Natural killer cell treated with Interleukin-12 subunit alpha and Interleukin-12 subunit beta and Interleukin-15 and Interleukin-18, amount 100 ng/mL, for 72 hours (primary cell): ENCODE measurements at regions not wholly inside any gene's neighbourhood (a gene's known extent, or its start where the extent isn't known, plus 50 kb on each side); places are given as distances from the start of the nearest gene placed in this dataset.

Source experiments
- ATAC-seq, 2 donors: fragments of 150-1000 bp; cut with Tn5 transposase in 1 of 2; sonication (Bioruptor Pico), chemical (Tn5 transposase) in 1 of 2; 2 replicates each; pipeline ENCODE4 v1.10.0; 2021
- DNase-seq: peaks from one replicate; pipeline ENCODE4 v3.0.0; 2022; ENCODE audit warnings: low spot score
- H3K27ac Mint-ChIP-seq, 2 donors: 1 replicate in 1 of 2; 2 replicates in 1 of 2; pipeline ENCODE4 v1.8.0; 2022; ENCODE audit warnings: mixed read lengths in 2 of 2, mild to moderate bottlenecking in 1 of 2, moderate library complexity in 1 of 2
- H3K27me3 Mint-ChIP-seq, 2 donors: 1 replicate in 1 of 2; 2 replicates in 1 of 2; pipeline ENCODE4 v1.8.0; 2022; ENCODE audit warnings: mixed read lengths in 2 of 2
- H3K36me3 Mint-ChIP-seq: one replicate; pipeline ENCODE4 v1.8.0; 2022; ENCODE audit warnings: mixed read lengths
- H3K4me1 Mint-ChIP-seq, 2 donors: 1 replicate in 1 of 2; 2 replicates in 1 of 2; pipeline ENCODE4 v1.8.0; 2022; ENCODE audit warnings: low read depth in 2 of 2, mixed read lengths in 2 of 2, mild to moderate bottlenecking in 1 of 2
- H3K4me3 Mint-ChIP-seq: one replicate; pipeline ENCODE4 v1.8.0; 2022; ENCODE audit warnings: mixed read lengths
- H3K9me3 Mint-ChIP-seq: 2 replicates; pipeline ENCODE4 v1.8.0; 2022; ENCODE audit warnings: mixed read lengths

- no peak for ATAC-seq
- no peak for DNase-seq
- peaks cover 14% of the 10 kb centered on the region for H3K9me3 Mint-ChIP-seq
- H3K4me1 Mint-ChIP-seq = no peaks in the 10 kb centered on the region
- no peak overlapping the region for H3K4me3 Mint-ChIP-seq
- no peaks in the 10 kb centered on the region for H3K27me3 Mint-ChIP-seq
- H3K36me3 Mint-ChIP-seq = peaks cover 5% of the 10 kb centered on the region
- H3K27ac Mint-ChIP-seq = no peak overlapping the region
These were observed 188.9 kb upstream of the FOXG1 start for GRCh38 chr14:28577711-28578131.

DNA sequence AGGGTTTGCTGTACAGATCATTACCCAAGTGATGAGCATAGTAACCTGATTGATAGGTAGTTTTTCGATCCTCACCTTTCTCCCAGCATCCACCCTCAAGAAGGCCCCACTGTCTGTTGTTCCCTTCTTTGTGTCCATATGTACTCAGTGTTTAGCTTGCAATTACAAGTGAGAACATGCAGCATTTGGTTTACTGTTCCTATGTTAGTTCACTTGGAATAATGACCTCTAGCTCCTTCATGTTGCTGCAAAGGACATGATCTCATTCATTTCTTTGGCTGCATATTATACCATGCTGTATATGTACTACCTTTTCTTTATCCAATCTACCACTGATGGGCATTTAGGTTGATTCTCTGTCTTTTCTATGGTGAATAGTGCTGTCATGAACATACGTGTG, 181.6 kb upstream of the FOXG1 start:
- H3K4me3 Mint-ChIP-seq = no peak overlapping the region
- ATAC-seq = no peak
- peaks cover 16% of the 10 kb centered on the region for H3K36me3 Mint-ChIP-seq
- peaks cover 19% of the 10 kb centered on the region for H3K9me3 Mint-ChIP-seq
- H3K27ac Mint-ChIP-seq = no peak overlapping the region
- DNase-seq = no peak
- no peaks in the 10 kb centered on the region for H3K4me1 Mint-ChIP-seq
- no peaks in the 10 kb centered on the region for H3K27me3 Mint-ChIP-seq

- H3K9me3 Mint-ChIP-seq = peaks cover 15% of the 10 kb centered on the region
- H3K4me3 Mint-ChIP-seq = no peak overlapping the region
- H3K27ac Mint-ChIP-seq = no peak overlapping the region
- ATAC-seq = no peak
- H3K36me3 Mint-ChIP-seq = peaks cover 13% of the 10 kb centered on the region
- H3K27me3 Mint-ChIP-seq = no peaks in the 10 kb centered on the region
- no peak for DNase-seq
- H3K4me1 Mint-ChIP-seq = no peaks in the 10 kb centered on the region
These were observed 176.8 kb upstream of the FOXG1 start for GRCh38 chr14:28589792-28590191.

DNA sequence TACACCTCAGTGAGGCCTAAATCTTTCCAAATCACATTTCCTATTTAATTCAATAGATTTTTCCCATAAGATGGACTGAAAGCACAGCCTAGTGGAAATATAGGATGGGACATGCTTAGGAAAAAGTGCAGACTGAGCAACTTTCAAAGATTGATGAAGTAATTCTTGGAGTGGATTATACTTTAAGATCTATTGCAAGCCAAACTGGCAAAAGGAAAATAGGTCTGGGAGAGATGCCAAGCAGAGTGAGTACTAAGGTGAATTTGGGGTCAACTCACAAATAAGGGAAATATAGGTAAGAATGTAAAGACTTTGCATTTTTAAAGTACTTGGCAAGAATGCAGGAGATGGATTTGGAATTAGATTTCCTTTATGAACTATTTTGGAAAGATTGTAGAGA, 170.2 kb upstream of the FOXG1 start:
- H3K4me1 Mint-ChIP-seq = no peaks in the 10 kb centered on the region
- DNase-seq = no peak
- no peaks in the 10 kb centered on the region for H3K27me3 Mint-ChIP-seq
- peaks cover 3% of the 10 kb centered on the region for H3K9me3 Mint-ChIP-seq
- no peak overlapping the region for H3K27ac Mint-ChIP-seq
- peaks cover 4% of the 10 kb centered on the region for H3K36me3 Mint-ChIP-seq
- no peak overlapping the region for H3K4me3 Mint-ChIP-seq
- no peak for ATAC-seq

DNA sequence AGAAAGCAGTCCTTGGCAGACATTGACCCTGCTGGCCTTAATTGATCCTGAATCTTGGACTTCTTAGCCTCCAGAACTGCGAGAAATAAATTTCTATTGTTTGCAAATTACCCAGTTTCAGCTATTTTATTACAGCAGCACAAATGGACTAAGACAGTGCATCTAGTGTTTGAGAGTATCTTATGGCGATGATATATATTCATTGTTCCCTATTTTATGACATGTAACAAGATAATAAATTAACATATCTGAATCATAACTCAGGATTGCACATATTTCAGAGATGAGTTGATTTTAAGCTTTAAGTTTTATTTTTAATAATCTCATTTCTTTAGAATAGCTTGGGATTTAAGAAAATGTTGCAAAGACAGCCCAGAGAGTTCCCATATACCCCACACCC, 167.4 kb upstream of the FOXG1 start:
- Mint-ChIP-seq H3K36me3 (peaks cover 4% of the 10 kb centered on the region), H3K27ac (no peak overlapping the region), H3K4me1 (no peaks in the 10 kb centered on the region), H3K4me3 (no peak overlapping the region), H3K9me3 (peaks cover 7% of the 10 kb centered on the region), H3K27me3 (no peaks in the 10 kb centered on the region)
- ATAC-seq (no peak), DNase-seq (no peak)

- Mint-ChIP-seq H3K36me3 (peaks cover 4% of the 10 kb centered on the region), H3K9me3 (peaks cover 7% of the 10 kb centered on the region), H3K27ac (no peak overlapping the region), H3K27me3 (no peaks in the 10 kb centered on the region), H3K4me3 (no peak overlapping the region), H3K4me1 (no peaks in the 10 kb centered on the region)
- ATAC-seq = no peak
- DNase-seq = no peak
These were observed 167.0 kb upstream of the FOXG1 start for GRCh38 chr14:28599605-28600004.

GRCh38 chr14:28603606-28604005, 163.0 kb upstream of the FOXG1 start:
- no peaks in the 10 kb centered on the region for H3K36me3 Mint-ChIP-seq

DNA sequence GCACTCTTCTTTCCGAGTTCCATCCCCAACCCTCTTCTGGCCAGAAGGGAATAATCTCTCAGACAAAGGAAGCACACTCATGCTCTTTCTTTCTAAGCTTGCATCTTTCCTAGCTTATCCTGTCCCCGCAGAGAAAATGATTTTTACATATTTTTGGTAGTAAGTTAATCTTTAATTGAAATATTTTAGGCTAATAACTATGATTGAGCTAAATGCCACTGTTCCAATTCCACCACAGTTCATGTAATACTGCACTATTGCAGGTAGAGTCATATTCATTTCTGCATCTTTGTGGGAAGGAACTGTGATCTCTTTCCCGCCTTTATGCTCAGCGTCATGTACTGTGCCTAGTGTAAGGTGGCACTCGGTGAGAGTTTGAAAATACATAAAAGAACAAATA, 158.9 kb upstream of the FOXG1 start:
- H3K36me3 Mint-ChIP-seq = no peaks in the 10 kb centered on the region
- H3K27ac Mint-ChIP-seq = no peak overlapping the region
- no peaks in the 10 kb centered on the region for H3K27me3 Mint-ChIP-seq
- H3K4me1 Mint-ChIP-seq = no peaks in the 10 kb centered on the region
- H3K9me3 Mint-ChIP-seq = peaks cover 1% of the 10 kb centered on the region
- ATAC-seq (no peak), DNase-seq (no peak)
- H3K4me3 Mint-ChIP-seq = no peak overlapping the region

More at GRCh38 chr14:28603606-28604005, 163.0 kb upstream of the FOXG1 start:
- ATAC-seq (no peak), DNase-seq (no peak)
- H3K27me3 Mint-ChIP-seq = no peaks in the 10 kb centered on the region
- H3K9me3 Mint-ChIP-seq = peaks cover 4% of the 10 kb centered on the region
- H3K4me1 Mint-ChIP-seq = no peaks in the 10 kb centered on the region
- H3K27ac Mint-ChIP-seq = no peak overlapping the region
- no peak overlapping the region for H3K4me3 Mint-ChIP-seq

GRCh38 chr14:28608443-28608842, 158.1 kb upstream of the FOXG1 start:
- Mint-ChIP-seq H3K9me3 (no peaks in the 10 kb centered on the region), H3K36me3 (no peaks in the 10 kb centered on the region)

DNA sequence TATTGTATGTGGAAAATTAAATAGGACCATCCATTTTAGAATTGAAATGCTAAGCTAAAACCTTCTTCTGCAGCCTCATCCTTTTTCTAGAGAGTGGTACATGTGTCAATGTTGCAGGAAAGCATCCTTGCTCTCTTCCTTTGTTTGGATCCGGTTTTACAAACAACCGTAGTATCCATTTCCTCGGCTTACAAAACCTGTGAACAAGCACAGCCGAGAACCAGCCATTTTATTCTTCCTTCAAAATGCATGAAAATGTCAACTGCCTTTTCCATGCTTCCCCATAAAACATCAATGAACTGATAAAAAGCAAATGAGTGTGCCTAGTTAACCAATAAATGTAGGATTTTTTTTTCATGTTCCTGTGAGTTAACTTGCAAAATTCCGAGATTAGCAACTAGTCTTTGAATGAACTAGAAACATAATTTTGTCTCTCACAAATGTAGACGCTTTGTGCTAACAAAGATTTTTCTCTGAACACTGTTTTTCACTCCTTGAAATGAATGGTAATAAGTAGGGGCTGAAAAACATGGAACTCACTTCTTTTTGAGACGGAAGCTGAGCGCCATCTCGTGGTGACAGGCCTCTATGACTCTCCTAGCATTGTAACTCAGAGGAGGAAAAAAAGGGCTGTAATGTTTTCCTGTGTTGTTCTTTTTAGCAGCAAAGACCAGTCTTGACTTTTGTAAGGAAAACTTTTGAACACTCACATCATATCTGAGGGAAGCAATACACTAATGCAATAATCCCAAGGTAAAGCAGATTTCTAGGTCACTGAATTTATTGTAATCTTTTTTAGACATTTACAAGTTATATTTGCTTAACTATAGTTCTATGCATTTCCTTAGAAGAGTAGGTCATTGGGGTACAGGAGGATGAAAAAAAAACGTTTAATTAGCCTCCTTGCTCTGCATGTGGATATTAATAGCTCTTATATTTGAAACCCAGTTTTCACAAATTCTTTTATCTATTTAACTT, 157.4 kb upstream of the FOXG1 start:
- Mint-ChIP-seq H3K27me3 (no peaks in the 10 kb centered on the region), H3K9me3 (no peaks in the 10 kb centered on the region), H3K27ac (no peak overlapping the region), H3K36me3 (no peaks in the 10 kb centered on the region), H3K4me1 (no peaks in the 10 kb centered on the region), H3K4me3 (no peak overlapping the region)
- no peak for DNase-seq
- no peak for ATAC-seq

More at GRCh38 chr14:28608443-28608842, 158.1 kb upstream of the FOXG1 start:
- H3K4me1 Mint-ChIP-seq = no peaks in the 10 kb centered on the region
- no peak overlapping the region for H3K4me3 Mint-ChIP-seq
- ATAC-seq (no peak), DNase-seq (no peak)
- no peaks in the 10 kb centered on the region for H3K27me3 Mint-ChIP-seq
- H3K27ac Mint-ChIP-seq = no peak overlapping the region

- Mint-ChIP-seq H3K4me1 (no peaks in the 10 kb centered on the region), H3K36me3 (no peaks in the 10 kb centered on the region), H3K4me3 (no peak overlapping the region), H3K9me3 (peaks cover 4% of the 10 kb centered on the region), H3K27me3 (no peaks in the 10 kb centered on the region), H3K27ac (no peak overlapping the region)
- ATAC-seq (no peak), DNase-seq (no peak)
These were observed 154.2 kb upstream of the FOXG1 start for GRCh38 chr14:28612414-28612813.

DNA sequence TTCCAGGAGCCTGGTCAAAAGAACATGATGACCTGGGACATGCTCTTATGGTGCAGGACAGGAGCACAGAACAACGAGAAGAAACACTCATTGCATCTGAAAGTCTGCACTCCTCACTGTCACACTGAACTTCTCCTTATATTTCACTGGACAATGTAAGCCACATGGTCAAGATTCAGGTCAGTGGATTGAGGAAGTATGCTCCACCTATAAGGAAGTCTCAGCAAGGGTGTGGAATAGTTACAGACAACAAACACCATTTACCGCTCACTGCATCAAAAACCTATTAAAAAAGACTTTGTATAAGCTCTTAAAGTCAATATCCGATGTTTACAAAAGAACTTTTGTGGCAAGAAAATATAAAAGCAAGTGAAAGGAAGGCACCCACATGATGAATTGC, 153.1 kb upstream of the FOXG1 start:
- peaks cover 4% of the 10 kb centered on the region for H3K9me3 Mint-ChIP-seq
- H3K27me3 Mint-ChIP-seq = no peaks in the 10 kb centered on the region
- ATAC-seq = no peak
- H3K4me3 Mint-ChIP-seq = no peak overlapping the region
- DNase-seq = no peak
- no peak overlapping the region for H3K27ac Mint-ChIP-seq
- H3K4me1 Mint-ChIP-seq = no peaks in the 10 kb centered on the region
- H3K36me3 Mint-ChIP-seq = no peaks in the 10 kb centered on the region

- DNase-seq (no peak), ATAC-seq (no peak)
- H3K27me3 Mint-ChIP-seq = no peaks in the 10 kb centered on the region
- H3K4me3 Mint-ChIP-seq = no peak overlapping the region
- no peaks in the 10 kb centered on the region for H3K4me1 Mint-ChIP-seq
- no peak overlapping the region for H3K27ac Mint-ChIP-seq
- peaks cover 9% of the 10 kb centered on the region for H3K9me3 Mint-ChIP-seq
- H3K36me3 Mint-ChIP-seq = peaks cover under 1% of the 10 kb centered on the region
These were observed 139.8 kb upstream of the FOXG1 start for GRCh38 chr14:28626780-28627179.

DNA sequence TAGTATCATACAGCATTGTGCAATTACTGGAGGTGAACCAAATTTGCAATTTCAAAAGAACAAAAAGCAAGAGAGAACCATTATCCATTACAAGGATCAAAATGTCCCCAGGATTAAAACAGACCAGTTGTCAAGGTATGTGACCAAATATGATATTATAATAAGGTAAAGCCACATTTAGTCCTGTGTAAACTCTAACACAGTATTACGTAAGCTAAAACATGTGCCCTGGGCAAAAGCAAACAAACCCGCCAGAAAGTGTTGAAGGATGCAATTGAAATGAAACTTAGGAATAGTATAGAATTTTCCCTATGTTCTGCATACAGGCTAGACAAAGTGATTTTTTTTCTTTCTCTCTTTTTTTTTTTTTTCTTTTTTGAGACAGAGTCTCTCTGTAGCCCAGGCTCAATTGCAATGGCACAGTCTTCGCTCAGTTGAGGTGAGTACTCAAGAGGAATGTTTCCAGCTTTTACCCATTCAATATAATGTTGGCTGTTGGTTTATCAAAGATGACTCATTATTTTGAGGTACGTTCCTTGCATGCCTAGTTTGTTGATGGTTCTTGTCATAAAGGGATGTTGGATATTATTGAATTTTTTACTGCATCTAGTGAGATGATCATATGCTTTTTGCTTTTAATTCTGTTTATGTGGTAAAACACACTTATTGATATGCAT, 137.1 kb upstream of the FOXG1 start:
- peaks cover 5% of the 10 kb centered on the region for H3K36me3 Mint-ChIP-seq
- no peaks in the 10 kb centered on the region for H3K27me3 Mint-ChIP-seq
- H3K4me1 Mint-ChIP-seq = no peaks in the 10 kb centered on the region
- no peak overlapping the region for H3K27ac Mint-ChIP-seq
- H3K9me3 Mint-ChIP-seq = peaks cover 12% of the 10 kb centered on the region
- DNase-seq (no peak), ATAC-seq (no peak)
- no peak overlapping the region for H3K4me3 Mint-ChIP-seq
